K562 (cell line): ENCODE measurements at regions not wholly inside any gene's neighbourhood (a gene's known extent, or its start where the extent isn't known, plus 50 kb on each side); places are given as distances from the start of the nearest gene placed in this dataset.

Experiments used
- ATAC-seq: fragments of 200-7000 bp; cut with Tn5 transposase; 3 replicates; pipeline ENCODE4 v1.9.1; 2020; ENCODE audit warnings: moderate library complexity
- BruUV-seq: library from RNA; stranded (reverse); fragments of 400-500 nt; replicated peaks from 2 replicates; lab custom pipeline; 2021; lab: Mats Ljungman, UMichigan
- CTCF ChIA-PET: fragments of 300-600 bp; formaldehyde crosslinking; extraction: SDS; loops from one replicate; lab custom pipeline; 2021; ENCODE audit warnings: low intra/inter-chr PET ratio; lab: Yijun Ruan, JAX
- POLR2A ChIA-PET: fragments of 300-600, 350-650 bp; sonication (Branson Sonifier 250); formaldehyde crosslinking; extraction: SDS; loops from one replicate; lab custom pipeline; 2021; ENCODE audit warnings: antibody characterized with exemption, inconsistent platforms; lab: Yijun Ruan, JAX
- DNase-seq, 4 experiments: peaks; one replicate each; pipeline versions ENCODE4 v3.0.0 to v3.0.0-alpha.2; 2011 to 2018; ENCODE audit warnings: low spot score in 3 of 4, mixed read lengths in 3 of 4; ENCODE audit errors: extremely low read depth in 1 of 4
- FAIRE-seq: peaks from 2 replicates; lab custom pipeline; 2011; peaks lifted over from hg19 to GRCh38; lab: Jason Lieb, UNC
- H2AFZ ChIP-seq: 2 replicates; pipeline ENCODE4 v1.6.0; 2011; ENCODE audit warnings: low read depth, low read length, control low read depth, inconsistent platforms
- H3K27ac ChIP-seq: fragments of 200-600 bp; 3 replicates; pipeline ENCODE4 v1.8.0; 2011; ENCODE audit warnings: low read depth, mild to moderate bottlenecking, control low read depth, inconsistent platforms, low read length, moderate library complexity, mixed read lengths; ENCODE audit errors: extremely low read depth
- H3K27me3 ChIP-seq, 2 experiments: fragments of 300-600 bp in 1 of 2; 2 replicates in 1 of 2; 3 replicates in 1 of 2; pipeline versions ENCODE4 v1.6.0 to v1.8.0; 2011; ENCODE audit warnings: inconsistent platforms in 2 of 2, low read length in 2 of 2, mild to moderate bottlenecking in 1 of 2, mixed read lengths in 1 of 2, moderate library complexity in 1 of 2; ENCODE audit not compliant: control insufficient read depth in 2 of 2, insufficient read depth in 2 of 2
- H3K36me3 ChIP-seq: fragments of 300-600 bp; 3 replicates; pipeline ENCODE4 v1.8.0; 2011; ENCODE audit warnings: mild to moderate bottlenecking, low read length, inconsistent platforms; ENCODE audit not compliant: control insufficient read depth, insufficient read depth
- H3K4me1 ChIP-seq, 2 experiments: fragments of 200-600 bp in 1 of 2; replicated peaks in 1 of 2; 2 replicates in 1 of 2; 3 replicates in 1 of 2; pipeline versions ENCODE4 v1.5.1 to v1.8.0; 2011; ENCODE audit warnings: inconsistent platforms in 2 of 2, low read length in 2 of 2, mild to moderate bottlenecking in 1 of 2, mixed read lengths in 1 of 2, moderate library complexity in 1 of 2; ENCODE audit not compliant: control insufficient read depth in 2 of 2, insufficient read depth in 2 of 2
- H3K4me2 ChIP-seq: 2 replicates; pipeline ENCODE4 v1.6.1; 2011; ENCODE audit warnings: low read length, control low read depth, inconsistent platforms, mixed read lengths; ENCODE audit not compliant: insufficient read depth
- H3K4me3 ChIP-seq: fragments of 200-600 bp; sonication (generic), shearing (Covaris generic); 2 replicates; pipeline ENCODE4 v1.5.1; 2016; ENCODE audit warnings: control low read depth, inconsistent platforms
- H3K79me2 ChIP-seq: fragments of 200-600 bp; 3 replicates; pipeline ENCODE4 v1.8.0; 2011; ENCODE audit warnings: low read length, inconsistent platforms; ENCODE audit not compliant: control insufficient read depth, insufficient read depth
- H3K9ac ChIP-seq, 2 experiments: 2 replicates each; pipeline versions ENCODE4 v1.6.0 to v1.6.1; 2011; ENCODE audit warnings: low read depth in 2 of 2, low read length in 2 of 2, control low read depth in 1 of 2, inconsistent platforms in 1 of 2, mild to moderate bottlenecking in 1 of 2, mixed read lengths in 1 of 2; ENCODE audit not compliant: insufficient read depth in 1 of 2
- H3K9me1 ChIP-seq: one replicate; pipeline ENCODE4 v1.6.0; 2011; ENCODE audit warnings: inconsistent platforms, mild to moderate bottlenecking, low read length, moderate library complexity; ENCODE audit not compliant: control insufficient read depth, insufficient read depth
- H3K9me3 ChIP-seq: replicated peaks from 2 replicates; pipeline ENCODE4 v1.5.1; 2011; ENCODE audit warnings: low read depth, low read length, inconsistent platforms; ENCODE audit not compliant: control insufficient read depth, insufficient read depth
- H4K20me1 ChIP-seq: replicated peaks from 2 replicates; pipeline ENCODE4 v1.6.1; 2011; ENCODE audit warnings: low read length, inconsistent platforms, mixed read lengths; ENCODE audit not compliant: control insufficient read depth, insufficient read depth
- CUX1 ChIP-seq: fragments of 200-800 bp; sonication (Bioruptor generic); IDR thresholded peaks from 2 replicates; pipeline ENCODE4 v1.6.1; 2016; ENCODE audit warnings: missing genetic modification characterization, missing compliant biosample characterization
- HBP1 ChIP-seq: fragments of 450-650 bp; formaldehyde crosslinking; IDR thresholded peaks from 2 replicates; pipeline ENCODE4 v1.4.0; 2022; ENCODE audit warnings: missing genetic modification characterization
- HNRNPH1 ChIP-seq: fragments of 200-400 bp; formaldehyde crosslinking; optimal IDR thresholded peaks from 2 replicates; pipeline ENCODE3; 2017; ENCODE audit warnings: low read depth, mild to moderate bottlenecking, low read length, moderate library complexity
- NR2C1 ChIP-seq, 2 experiments: fragments of 450-650 bp; IDR thresholded peaks; 2 replicates each; pipeline ENCODE4 v1.6.1; 2017; ENCODE audit warnings: mild to moderate bottlenecking in 2 of 2, antibody characterized with exemption in 1 of 2, inconsistent platforms in 1 of 2, missing compliant biosample characterization in 1 of 2, missing genetic modification characterization in 1 of 2
- NR2F6 ChIP-seq: fragments of 450-650 bp; formaldehyde crosslinking; IDR thresholded peaks from 2 replicates; pipeline ENCODE4 v1.4.0; 2020; ENCODE audit warnings: mild to moderate bottlenecking
- PTBP1 ChIP-seq: fragments of 200-400 bp; formaldehyde crosslinking; IDR thresholded peaks from 2 replicates; pipeline ENCODE4 v1.6.1; 2017; ENCODE audit warnings: low read depth, low read length
- RB1 ChIP-seq: fragments of 450-650 bp; IDR thresholded peaks from 2 replicates; pipeline ENCODE4 v1.6.1; 2017; ENCODE audit warnings: low read depth, mild to moderate bottlenecking
- SAFB2 ChIP-seq: fragments of 200-400 bp; formaldehyde crosslinking; IDR thresholded peaks from 2 replicates; pipeline ENCODE4 v1.6.1; 2018; ENCODE audit warnings: borderline replicate concordance, low read length, low read depth, moderate library complexity; ENCODE audit not compliant: severe bottlenecking
- SIRT6 ChIP-seq: IDR thresholded peaks from one replicate; pipeline ENCODE4 v1.6.1; 2012; ENCODE audit warnings: low read depth, mild to moderate bottlenecking, control low read depth, inconsistent platforms, low read length, moderate library complexity
- SMARCC2 ChIP-seq: fragments of 450-650 bp; IDR thresholded peaks from 2 replicates; pipeline ENCODE4 v1.6.1; 2017; ENCODE audit warnings: antibody characterized with exemption, moderate library complexity, mild to moderate bottlenecking, low read depth
- STAT5A ChIP-seq: IDR thresholded peaks from 2 replicates; pipeline ENCODE4 v1.6.1; 2012; ENCODE audit warnings: low read length, inconsistent platforms, borderline replicate concordance
- TEAD4 ChIP-seq, 2 experiments: sonication (generic) in 1 of 2; formaldehyde crosslinking in 1 of 2; IDR thresholded peaks; 2 replicates each; pipeline versions ENCODE4 v1.6.1 to v1.8.0; 2012 to 2022; ENCODE audit warnings: borderline replicate concordance in 1 of 2, inconsistent platforms in 1 of 2, low read length in 1 of 2, mild to moderate bottlenecking in 1 of 2, missing genetic modification reagents in 1 of 2
- TFE3 ChIP-seq: fragments of 450-650 bp; formaldehyde crosslinking; IDR thresholded peaks from 2 replicates; pipeline ENCODE4 v1.4.0; 2020; ENCODE audit warnings: mild to moderate bottlenecking, mixed read lengths
- ZNF41 ChIP-seq: fragments of 250-450 bp; sonication (Bioruptor Pico); conservative IDR thresholded peaks from 2 replicates; pipeline ENCODE4 v1.4.0; 2020; ENCODE audit warnings: mild to moderate bottlenecking
- WGBS: fragments of 100-300 bp; shearing (Covaris generic); methylation state at CpG from one replicate; pipeline ENCODE4 v1.1.6; 2016; ENCODE audit warnings: low coverage, mixed read lengths; ENCODE audit not compliant: insufficient coverage; ENCODE audit errors: missing lambda C conversion rate; 5-methylcytosine and 5-hydroxymethylcytosine counted together
- in situ Hi-C: fragments of 300-500 bp; cut with MboI; formaldehyde crosslinking; loops from 4 replicates; pipeline ENCODE4 v1.15.0; 2018; ENCODE audit warnings: inconsistent platforms, mixed read lengths
- intact Hi-C: fragments of 100-400 bp; cut with micrococcal nuclease; formaldehyde crosslinking; loops from 2 replicates; pipeline ENCODE4 v1.14.2; 2022

- Histone ChIP-seq H2AFZ (no peak overlapping the region), H3K79me2 (no peaks in the 10 kb centered on the region), H3K27ac (no peak overlapping the region), H3K9me1 (no peaks in the 10 kb centered on the region), H3K9ac (no peak overlapping the region), H3K27me3 (peaks cover 0 to 6% of the 10 kb centered on the region in 2 experiments; a peak in 1 of 5 replicates), H3K9me3 (no peaks in the 10 kb centered on the region), H3K4me1 (no peaks in the 10 kb centered on the region), H3K4me3 (no peak overlapping the region), H3K4me2 (no peak overlapping the region), H3K36me3 (no peaks in the 10 kb centered on the region), H4K20me1 (no peaks in the 10 kb centered on the region)
- 0% methylated on average over 2 of the region's 3 CpGs for WGBS
- POLR2A ChIA-PET = no interaction called here
- no peak for ATAC-seq
- no peak for FAIRE-seq
- DNase-seq = no peak
- CTCF ChIA-PET = no interaction called here
- no TSS peak for BruUV-seq
- in situ Hi-C loops (no loop called here), intact Hi-C loops (no loop called here)
- TF ChIP-seq NR2C1 (IDR thresholded peaks at IDR 0.05) = no peak
- TF ChIP-seq NR2C1 (tag; IDR thresholded peaks at IDR 0.05) = no peak
- TF ChIP-seq SIRT6 = no peak
- no peak for TF ChIP-seq STAT5A
- TF ChIP-seq HNRNPH1 = no peak
- TF ChIP-seq SAFB2 = no peak
- TF ChIP-seq ZNF41 (CRISPR knock-in tag) = no peak
- no peak for TF ChIP-seq CUX1 (CRISPR knock-in tag)
- no peak for TF ChIP-seq PTBP1
- no peak for TF ChIP-seq NR2F6 (CRISPR knock-in tag)
- TF ChIP-seq SMARCC2 = no peak
- TF ChIP-seq TEAD4 (IDR thresholded peaks at IDR 0.05; ENCODE audit: low read length) = no peak
- TF ChIP-seq TEAD4 (CRISPR knock-in tag; IDR thresholded peaks at IDR 0.05; ENCODE audit: borderline replicate concordance) = no peak
- no peak for TF ChIP-seq RB1
- no peak for TF ChIP-seq HBP1
- TF ChIP-seq TFE3 = no peak
Measured at GRCh38 chr14:65805113-65805473, 392.6 kb downstream of the FUT8 start.
